HG03571 (cell line): ENCODE measurements at regions not wholly inside any gene's neighbourhood (a gene's known extent, or its start where the extent isn't known, plus 50 kb on each side); places are given as distances from the start of the nearest gene placed in this dataset.
"Not testable (repeated sequence)": the region's sequence is repeated elsewhere in the genome, so short reads cannot be mapped to it uniquely, and the experiment has no call there.

Source experiments
- ATAC-seq: cut with Tn5 transposase; IDR thresholded peaks from one replicate; pipeline ENCODE4 v1.9.1; 2021; ENCODE audit not compliant: unreplicated experiment

GRCh38 chr4:129974730-129975129 lies 878.8 kb downstream of the C4orf33 start:
- no peak for ATAC-seq

GRCh38 chr4:129978315-129978714 lies 882.4 kb downstream of the C4orf33 start:
- ATAC-seq, result no peak

- ATAC-seq, result no peak
Measured at GRCh38 chr4:129988957-129989356, 893.0 kb downstream of the C4orf33 start.

GRCh38 chr4:129994715-129995114 lies 898.8 kb downstream of the C4orf33 start:
- ATAC-seq, result peak; percentile 67

- no peak for ATAC-seq
Measured at GRCh38 chr4:129998436-129999150, 902.6 kb downstream of the C4orf33 start.

GRCh38 chr4:129999156-129999555 lies 903.2 kb downstream of the C4orf33 start:
- no peak for ATAC-seq

- ATAC-seq, result no peak
Measured at GRCh38 chr4:130008461-130008860, 912.5 kb downstream of the C4orf33 start.

- not testable (repeated sequence) for ATAC-seq
Measured at GRCh38 chr4:130012806-130013205, 916.9 kb downstream of the C4orf33 start.

- no peak for ATAC-seq
Measured at GRCh38 chr4:130021706-130022105, 925.8 kb downstream of the C4orf33 start.

- ATAC-seq, result no peak
Measured at GRCh38 chr4:130023088-130023487, 927.1 kb downstream of the C4orf33 start.

- ATAC-seq, result no peak
Measured at GRCh38 chr4:130025701-130026100, 929.7 kb downstream of the C4orf33 start.

GRCh38 chr4:130026185-130026584 lies 930.2 kb downstream of the C4orf33 start:
- no peak for ATAC-seq

GRCh38 chr4:130027973-130028372 lies 932.0 kb downstream of the C4orf33 start:
- ATAC-seq, result no peak

- peak; percentile 97 for ATAC-seq
Measured at GRCh38 chr4:130028552-130028951, 932.6 kb downstream of the C4orf33 start.

- no peak for ATAC-seq
Measured at GRCh38 chr4:130029442-130029841, 933.5 kb downstream of the C4orf33 start.

GRCh38 chr4:130031858-130032257 lies 935.9 kb downstream of the C4orf33 start:
- ATAC-seq, result no peak

- not testable (repeated sequence) for ATAC-seq
Measured at GRCh38 chr4:130033657-130034056, 937.7 kb downstream of the C4orf33 start.

GRCh38 chr4:130034876-130035275 lies 938.9 kb downstream of the C4orf33 start:
- no peak for ATAC-seq

- ATAC-seq, result no peak
Measured at GRCh38 chr4:130035391-130035790, 939.4 kb downstream of the C4orf33 start.

- ATAC-seq, result not testable (repeated sequence)
Measured at GRCh38 chr4:130037866-130038265, 941.9 kb downstream of the C4orf33 start.

- ATAC-seq, result not testable (repeated sequence)
Measured at GRCh38 chr4:130038540-130038939, 942.6 kb downstream of the C4orf33 start.

- peak; percentile 88 for ATAC-seq
Measured at GRCh38 chr4:130043732-130044160, 947.8 kb downstream of the C4orf33 start.
